ENCODE measurements at regions not wholly inside any gene's neighbourhood (a gene's known extent, or its start where the extent isn't known, plus 50 kb on each side); places are given as distances from the start of the nearest gene placed in this dataset.

- no peak for TF ChIP-seq POLR2A (IDR thresholded peaks at IDR 0.05)
- TF ChIP-seq, protein P1, sequence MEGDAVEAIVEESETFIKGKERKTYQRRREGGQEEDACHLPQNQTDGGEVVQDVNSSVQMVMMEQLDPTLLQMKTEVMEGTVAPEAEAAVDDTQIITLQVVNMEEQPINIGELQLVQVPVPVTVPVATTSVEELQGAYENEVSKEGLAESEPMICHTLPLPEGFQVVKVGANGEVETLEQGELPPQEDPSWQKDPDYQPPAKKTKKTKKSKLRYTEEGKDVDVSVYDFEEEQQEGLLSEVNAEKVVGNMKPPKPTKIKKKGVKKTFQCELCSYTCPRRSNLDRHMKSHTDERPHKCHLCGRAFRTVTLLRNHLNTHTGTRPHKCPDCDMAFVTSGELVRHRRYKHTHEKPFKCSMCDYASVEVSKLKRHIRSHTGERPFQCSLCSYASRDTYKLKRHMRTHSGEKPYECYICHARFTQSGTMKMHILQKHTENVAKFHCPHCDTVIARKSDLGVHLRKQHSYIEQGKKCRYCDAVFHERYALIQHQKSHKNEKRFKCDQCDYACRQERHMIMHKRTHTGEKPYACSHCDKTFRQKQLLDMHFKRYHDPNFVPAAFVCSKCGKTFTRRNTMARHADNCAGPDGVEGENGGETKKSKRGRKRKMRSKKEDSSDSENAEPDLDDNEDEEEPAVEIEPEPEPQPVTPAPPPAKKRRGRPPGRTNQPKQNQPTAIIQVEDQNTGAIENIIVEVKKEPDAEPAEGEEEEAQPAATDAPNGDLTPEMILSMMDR (IDR thresholded peaks at IDR 0.05): no peak
- no peaks in the 10 kb centered on the region for H3K36me3 ChIP-seq
- H3K9me3 ChIP-seq: no peaks in the 10 kb centered on the region
- intact Hi-C loops (cut with DNase I; ENCODE audit: low total_unique reads): no loop called here
- no peaks in the 10 kb centered on the region for H3K4me1 ChIP-seq
- no peak overlapping the region for H3K27ac ChIP-seq
- H3K27me3 ChIP-seq: no peaks in the 10 kb centered on the region
- no peak for DNase-seq
- H3K4me3 ChIP-seq: no peak overlapping the region
Observed at GRCh38 chr4:117331817-117332216, 246.4 kb upstream of the TRAM1L1 start.

DNA sequence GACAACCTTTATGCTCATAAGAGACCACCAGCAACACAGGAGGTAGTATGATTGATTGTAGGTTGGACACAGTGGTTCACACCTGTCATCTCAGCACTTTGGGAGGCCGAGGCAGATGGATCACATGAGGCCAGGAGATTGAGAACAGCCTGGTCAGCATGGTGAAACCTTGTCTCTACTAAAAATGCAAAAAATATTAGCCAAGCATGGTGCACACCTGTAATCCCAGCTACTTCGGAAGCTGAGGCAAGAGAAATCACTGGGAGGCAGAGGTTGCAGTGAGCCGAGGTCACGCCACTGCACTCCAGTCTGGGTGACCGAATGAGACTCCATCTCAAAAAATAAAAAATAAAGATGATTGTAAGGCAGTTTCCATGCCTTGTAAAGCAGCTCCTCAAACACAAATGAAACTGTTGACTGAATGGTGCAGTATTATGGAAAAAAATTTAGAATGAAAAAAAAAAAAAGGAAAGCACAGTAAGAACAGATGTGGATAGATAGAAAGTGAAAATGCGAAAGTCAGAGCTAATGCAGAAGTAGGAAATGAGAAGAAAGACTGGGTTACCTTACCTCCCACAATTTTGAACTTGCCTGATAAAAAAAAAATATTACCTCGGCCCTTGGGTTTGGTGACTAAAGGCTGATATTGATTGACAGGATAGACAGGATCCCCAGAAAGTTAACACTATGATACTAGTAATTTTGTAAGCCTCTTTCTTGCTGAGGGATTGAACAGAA is 249.2 kb upstream of the TRAM1L1 start:
- no peaks in the 10 kb centered on the region for H3K27me3 ChIP-seq
- no peak overlapping the region for H3K27ac ChIP-seq
- no peak overlapping the region for H3K4me3 ChIP-seq
- intact Hi-C loops (cut with DNase I; ENCODE audit: low total_unique reads): no loop called here
- no peaks in the 10 kb centered on the region for H3K36me3 ChIP-seq
- no peaks in the 10 kb centered on the region for H3K9me3 ChIP-seq
- H3K4me1 ChIP-seq: no peaks in the 10 kb centered on the region
- DNase-seq: no peak
- no peak for TF ChIP-seq POLR2A (IDR thresholded peaks at IDR 0.05)
- TF ChIP-seq, protein P1 (IDR thresholded peaks at IDR 0.05): no peak

- Histone ChIP-seq H3K4me1 (no peaks in the 10 kb centered on the region), H3K36me3 (no peaks in the 10 kb centered on the region), H3K9me3 (no peaks in the 10 kb centered on the region), H3K27me3 (no peaks in the 10 kb centered on the region), H3K27ac (no peak overlapping the region), H3K4me3 (no peak overlapping the region)
- TF ChIP-seq, protein P1 (IDR thresholded peaks at IDR 0.05): no peak
- no peak for TF ChIP-seq POLR2A (IDR thresholded peaks at IDR 0.05)
- DNase-seq: no peak
- intact Hi-C loops (cut with DNase I; ENCODE audit: low total_unique reads): no loop called here
Observed at GRCh38 chr4:117357437-117357836, 272.1 kb upstream of the TRAM1L1 start.

GRCh38 chr4:117357866-117358265 is 272.5 kb upstream of the TRAM1L1 start:
- no peak overlapping the region for H3K4me3 ChIP-seq
- no peak overlapping the region for H3K27ac ChIP-seq
- no peaks in the 10 kb centered on the region for H3K36me3 ChIP-seq
- no peaks in the 10 kb centered on the region for H3K9me3 ChIP-seq
- no peak for DNase-seq
- no peaks in the 10 kb centered on the region for H3K27me3 ChIP-seq
- intact Hi-C loops (cut with DNase I; ENCODE audit: low total_unique reads): no loop called here
- H3K4me1 ChIP-seq: no peaks in the 10 kb centered on the region
- TF ChIP-seq, protein P1 (IDR thresholded peaks at IDR 0.05): no peak
- no peak for TF ChIP-seq POLR2A (IDR thresholded peaks at IDR 0.05)

- DNase-seq: no peak
- intact Hi-C loops (cut with DNase I; ENCODE audit: low total_unique reads): no loop called here
Observed at GRCh38 chr4:117370944-117371668, 285.7 kb upstream of the TRAM1L1 start.

More at GRCh38 chr4:117370944-117371668, 285.7 kb upstream of the TRAM1L1 start:
- H3K4me1 ChIP-seq: no peaks in the 10 kb centered on the region
- no peak overlapping the region for H3K27ac ChIP-seq
- TF ChIP-seq, protein P1 (IDR thresholded peaks at IDR 0.05): no peak
- no peak for TF ChIP-seq POLR2A (IDR thresholded peaks at IDR 0.05)
- no peaks in the 10 kb centered on the region for H3K9me3 ChIP-seq
- no peak overlapping the region for H3K4me3 ChIP-seq
- H3K36me3 ChIP-seq: no peaks in the 10 kb centered on the region
- no peaks in the 10 kb centered on the region for H3K27me3 ChIP-seq
